ENCODE measurements at regions not wholly inside any gene's neighbourhood (a gene's known extent, or its start where the extent isn't known, plus 50 kb on each side); places are given as distances from the start of the nearest gene placed in this dataset.

- TF ChIP-seq CTCF (IDR thresholded peaks at IDR 0.05; ENCODE audit: insufficient read depth, low read length, severe bottlenecking) = no peak
- Histone ChIP-seq H3K36me3 (ENCODE audit: control insufficient read depth, insufficient read depth, low read length) (no peaks in the 10 kb centered on the region), H3K4me3 (ENCODE audit: low read depth, low read length) (no peak overlapping the region), H3K27me3 (ENCODE audit: control insufficient read depth, insufficient read depth, low read length) (no peaks in the 10 kb centered on the region)
- FAIRE-seq (no peak), DNase-seq (ENCODE audit: low read depth) (no peak)
Observed at GRCh38 chr1:193415256-193415655, 228.8 kb upstream of the B3GALT2 start.

GRCh38 chr1:193413376-193413775 lies 227.0 kb upstream of the B3GALT2 start:
- no peak for TF ChIP-seq CTCF (IDR thresholded peaks at IDR 0.05; ENCODE audit: insufficient read depth, low read length, severe bottlenecking)
- FAIRE-seq = no peak
- no peaks in the 10 kb centered on the region for H3K36me3 ChIP-seq (ENCODE audit: control insufficient read depth, insufficient read depth, low read length)
- no peaks in the 10 kb centered on the region for H3K27me3 ChIP-seq (ENCODE audit: control insufficient read depth, insufficient read depth, low read length)
- DNase-seq (ENCODE audit: low read depth) = no peak
- H3K4me3 ChIP-seq (ENCODE audit: low read depth, low read length) = no peak overlapping the region

- FAIRE-seq = no peak
- no peak for TF ChIP-seq CTCF (IDR thresholded peaks at IDR 0.05; ENCODE audit: insufficient read depth, low read length, severe bottlenecking)
- Histone ChIP-seq H3K36me3 (ENCODE audit: control insufficient read depth, insufficient read depth, low read length) (no peaks in the 10 kb centered on the region), H3K27me3 (ENCODE audit: control insufficient read depth, insufficient read depth, low read length) (no peaks in the 10 kb centered on the region), H3K4me3 (ENCODE audit: low read depth, low read length) (no peak overlapping the region)
- DNase-seq (ENCODE audit: low read depth) = no peak
Observed at GRCh38 chr1:193412748-193413147, 226.3 kb upstream of the B3GALT2 start.

- no peaks in the 10 kb centered on the region for H3K36me3 ChIP-seq (ENCODE audit: control insufficient read depth, insufficient read depth, low read length)
- no peak for DNase-seq (ENCODE audit: low read depth)
- no peaks in the 10 kb centered on the region for H3K27me3 ChIP-seq (ENCODE audit: control insufficient read depth, insufficient read depth, low read length)
- no peak overlapping the region for H3K4me3 ChIP-seq (ENCODE audit: low read depth, low read length)
- FAIRE-seq = no peak
- TF ChIP-seq CTCF (IDR thresholded peaks at IDR 0.05; ENCODE audit: insufficient read depth, low read length, severe bottlenecking) = no peak
Observed at GRCh38 chr1:193411714-193412113, 225.3 kb upstream of the B3GALT2 start.

GRCh38 chr1:193411215-193411614 lies 224.8 kb upstream of the B3GALT2 start:
- FAIRE-seq = no peak
- H3K4me3 ChIP-seq (ENCODE audit: low read depth, low read length) = no peak overlapping the region
- H3K36me3 ChIP-seq (ENCODE audit: control insufficient read depth, insufficient read depth, low read length) = no peaks in the 10 kb centered on the region
- no peaks in the 10 kb centered on the region for H3K27me3 ChIP-seq (ENCODE audit: control insufficient read depth, insufficient read depth, low read length)
- TF ChIP-seq CTCF (IDR thresholded peaks at IDR 0.05; ENCODE audit: insufficient read depth, low read length, severe bottlenecking) = no peak
- DNase-seq (ENCODE audit: low read depth) = no peak

- Histone ChIP-seq H3K36me3 (ENCODE audit: control insufficient read depth, insufficient read depth, low read length) (no peaks in the 10 kb centered on the region), H3K4me3 (ENCODE audit: low read depth, low read length) (no peak overlapping the region), H3K27me3 (ENCODE audit: control insufficient read depth, insufficient read depth, low read length) (no peaks in the 10 kb centered on the region)
- DNase-seq (ENCODE audit: low read depth) = peak; percentile 54
- no peak for TF ChIP-seq CTCF (IDR thresholded peaks at IDR 0.05; ENCODE audit: insufficient read depth, low read length, severe bottlenecking)
- FAIRE-seq = no peak
Observed at GRCh38 chr1:193408782-193409293, 222.4 kb upstream of the B3GALT2 start.

All from bronchial epithelial cell (primary cell).